HCT116 (cell line): ENCODE measurements at regions not wholly inside any gene's neighbourhood (a gene's known extent, or its start where the extent isn't known, plus 50 kb on each side); places are given as distances from the start of the nearest gene placed in this dataset.
"Not testable (repeated sequence)": the region's sequence is repeated elsewhere in the genome, so short reads cannot be mapped to it uniquely, and the experiment has no call there.

Experiments used
- ATAC-seq: fragments of 200-7000 bp; cut with Tn5 transposase; 2 replicates; pipeline ENCODE4 v1.9.1; 2020; ENCODE audit warnings: mild to moderate bottlenecking, moderate library complexity
- BruUV-seq: library from RNA; stranded (reverse); fragments of 400-500 nt; replicated peaks from 2 replicates; lab custom pipeline; 2021; lab: Mats Ljungman, UMichigan
- CTCF ChIA-PET: fragments of 300-600 bp; sonication (Branson Sonifier 250); formaldehyde crosslinking; loops from one replicate; lab custom pipeline; 2021; ENCODE audit warnings: antibody characterized with exemption; lab: Charles Lee
- POLR2A ChIA-PET: fragments of 300-600, 350-600 bp; sonication (Branson Sonifier 250); formaldehyde crosslinking; loops from one replicate; lab custom pipeline; 2021; ENCODE audit warnings: antibody characterized with exemption; lab: Charles Lee
- RAD21 ChIA-PET, 2 experiments: fragments of 300-600 bp; sonication (Branson Sonifier 250); formaldehyde crosslinking; loops; one replicate each; lab custom pipeline; 2023; ENCODE audit warnings: low total read pairs in 2 of 2; ENCODE audit not compliant: uncharacterized antibody in 2 of 2, unreplicated experiment in 2 of 2, low non-redundant PET in 1 of 2; lab: Charles Lee
- DNase-seq: peaks from one replicate; pipeline ENCODE4 v3.0.0-alpha.2; 2010; ENCODE audit warnings: low read depth, low spot score
- H2AFZ ChIP-seq: fragments of 200-600 bp; shearing (Covaris generic), sonication (generic); 2 replicates; pipeline ENCODE4 v1.6.1; 2017; ENCODE audit warnings: low read depth, mixed run types, mixed read lengths, antibody characterized with exemption, low read length; ENCODE audit not compliant: poor library complexity, severe bottlenecking
- H3K27ac ChIP-seq: 2 replicates; pipeline ENCODE4 v1.5.1; 2012; ENCODE audit warnings: low read depth, low read length
- H3K27me3 ChIP-seq: fragments of 200-600 bp; sonication (generic); 2 replicates; pipeline ENCODE4 v1.6.1; 2016; ENCODE audit warnings: mixed run types, low read length, mixed read lengths; ENCODE audit not compliant: insufficient read depth
- H3K36me3 ChIP-seq, 2 experiments: fragments of 200-500 bp in 1 of 2; fragments of 200-600 bp in 1 of 2; sonication (Bioruptor generic) in 1 of 2; sonication (generic) in 1 of 2; 2 replicates each; pipeline versions ENCODE4 v1.5.1 to v1.6.1; 2014 to 2016; ENCODE audit warnings: low read length in 2 of 2, inconsistent platforms in 1 of 2, mixed read lengths in 1 of 2, mixed run types in 1 of 2; ENCODE audit not compliant: insufficient read depth in 2 of 2, control insufficient read depth in 1 of 2
- H3K4me1 ChIP-seq, 2 experiments: fragments of 200-600 bp in 1 of 2; sonication (generic) in 1 of 2; 2 replicates each; pipeline versions ENCODE4 v1.5.1 to v1.6.1; 2012 to 2017; ENCODE audit warnings: low read length in 2 of 2, inconsistent platforms in 1 of 2, mild to moderate bottlenecking in 1 of 2, mixed read lengths in 1 of 2, mixed run types in 1 of 2, moderate library complexity in 1 of 2; ENCODE audit not compliant: insufficient read depth in 2 of 2, control insufficient read depth in 1 of 2
- H3K4me2 ChIP-seq: fragments of 200-600 bp; sonication (generic); 2 replicates; pipeline ENCODE4 v1.6.1; 2017; ENCODE audit warnings: mixed run types, low read length, mixed read lengths
- H3K4me3 ChIP-seq, 2 experiments: fragments of 200-600 bp in 1 of 2; sonication (generic) in 1 of 2; replicated peaks in 1 of 2; 2 replicates each; pipeline ENCODE4 v1.5.1; 2011 to 2016; ENCODE audit warnings: low read length in 2 of 2, control low read depth in 1 of 2, low read depth in 1 of 2, mild to moderate bottlenecking in 1 of 2, mixed read lengths in 1 of 2, mixed run types in 1 of 2
- H3K79me2 ChIP-seq: fragments of 200-600 bp; sonication (generic); 2 replicates; pipeline ENCODE4 v1.6.1; 2017; ENCODE audit warnings: mild to moderate bottlenecking, mixed run types, low read length, moderate library complexity, mixed read lengths; ENCODE audit not compliant: insufficient read depth
- H3K9ac ChIP-seq: fragments of 200-600 bp; sonication (generic); 2 replicates; pipeline ENCODE4 v1.6.1; 2016; ENCODE audit warnings: low read length, mixed read lengths
- H3K9me2 ChIP-seq: fragments of 200-600 bp; sonication (generic), shearing (Covaris generic); 2 replicates; pipeline ENCODE4 v1.6.1; 2017; ENCODE audit warnings: mixed run types, mild to moderate bottlenecking, moderate library complexity; ENCODE audit not compliant: insufficient read depth
- H3K9me3 ChIP-seq, 2 experiments: fragments of 200-500 bp in 1 of 2; fragments of 200-600 bp in 1 of 2; sonication (Bioruptor generic) in 1 of 2; sonication (generic) in 1 of 2; 2 replicates each; pipeline ENCODE4 v1.6.1; 2014 to 2017; ENCODE audit warnings: low read length in 2 of 2, mixed read lengths in 2 of 2, inconsistent platforms in 1 of 2, low read depth in 1 of 2, mild to moderate bottlenecking in 1 of 2, mixed run types in 1 of 2, moderate library complexity in 1 of 2; ENCODE audit not compliant: control insufficient read depth in 1 of 2, insufficient read depth in 1 of 2
- H4K20me1 ChIP-seq: fragments of 200-600 bp; sonication (generic), shearing (Covaris generic); 2 replicates; pipeline ENCODE4 v1.6.1; 2017; ENCODE audit warnings: mixed run types, mild to moderate bottlenecking, moderate library complexity; ENCODE audit not compliant: insufficient read depth
- ELF1 ChIP-seq: IDR thresholded peaks from 2 replicates; pipeline ENCODE4 v1.6.1; 2012; ENCODE audit warnings: low read depth, borderline replicate concordance
- POLR2AphosphoS5 ChIP-seq: IDR thresholded peaks from 2 replicates; pipeline ENCODE4 v1.6.1; 2011; ENCODE audit warnings: mild to moderate bottlenecking, low read depth, low read length, moderate library complexity
- ZBTB33 ChIP-seq: IDR thresholded peaks from 2 replicates; pipeline ENCODE4 v1.6.1; 2011; ENCODE audit warnings: mild to moderate bottlenecking, low read length, moderate library complexity; ENCODE audit not compliant: insufficient replicate concordance; ENCODE audit errors: extremely low read depth
- ZFX ChIP-seq: fragments of 450-650 bp; IDR thresholded peaks from 2 replicates; pipeline ENCODE4 v1.6.1; 2017
- ZNF274 ChIP-seq: fragments of 200-500 bp; sonication (Bioruptor generic); IDR thresholded peaks from 2 replicates; pipeline ENCODE4 v1.6.1; 2014; ENCODE audit warnings: mild to moderate bottlenecking, low read depth, low read length, inconsistent platforms
- intact Hi-C: fragments of 100-400 bp; cut with micrococcal nuclease; formaldehyde crosslinking; loops from 2 replicates; pipeline ENCODE4 v1.10.0; 2022
- TF ChIP-seq, protein P1 (sequence below), 3 experiments: fragments of 200-600 bp in 1 of 3; sonication (generic) in 1 of 3; IDR thresholded peaks in 2 of 3; conservative IDR thresholded peaks in 1 of 3; 2 replicates each; pipeline ENCODE4 v1.5.1; 2012 to 2017; ENCODE audit warnings: low read depth in 2 of 3, low read length in 2 of 3, antibody characterized with exemption in 1 of 3, borderline replicate concordance in 1 of 3, control low read depth in 1 of 3, mild to moderate bottlenecking in 1 of 3, mixed read lengths in 1 of 3, mixed run types in 1 of 3, moderate library complexity in 1 of 3; ENCODE audit not compliant: insufficient read depth in 1 of 3
- TF ChIP-seq, protein P2 (sequence below): IDR thresholded peaks from 2 replicates; pipeline ENCODE4 v1.6.1; 2012; ENCODE audit warnings: low read depth

DNA sequence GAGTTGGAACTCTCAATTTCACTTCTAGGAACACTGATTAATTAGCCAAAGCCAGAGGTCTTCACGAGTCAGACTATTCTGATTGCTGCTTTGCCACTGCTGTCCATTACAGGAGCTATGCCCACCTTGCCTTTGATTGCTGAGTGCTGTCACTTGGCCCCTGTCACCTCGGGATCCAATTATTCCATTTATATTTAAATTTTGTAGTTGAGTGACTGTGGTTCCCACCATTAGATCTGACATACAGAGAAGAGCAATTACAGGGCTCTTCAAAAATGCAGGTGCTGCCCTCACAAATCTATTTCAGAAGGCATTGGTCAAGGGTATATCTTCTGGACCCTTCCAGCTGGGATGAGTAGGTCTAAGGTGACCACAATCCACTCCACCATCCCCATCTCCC lies 200.8 kb downstream of the GJA1 start:
- DNase-seq, H3K36me3 ChIP-seq, H3K4me3 ChIP-seq, H4K20me1 ChIP-seq, H3K4me2 ChIP-seq, POLR2A ChIA-PET, H3K9me2 ChIP-seq, BruUV-seq, H3K27ac ChIP-seq, H3K4me1 ChIP-seq, H3K9me3 ChIP-seq, H3K27me3 ChIP-seq, H2AFZ ChIP-seq, H3K79me2 ChIP-seq, CTCF ChIA-PET, ATAC-seq, intact Hi-C loops, H3K9ac ChIP-seq, RAD21 ChIA-PET: not testable (repeated sequence)

DNA sequence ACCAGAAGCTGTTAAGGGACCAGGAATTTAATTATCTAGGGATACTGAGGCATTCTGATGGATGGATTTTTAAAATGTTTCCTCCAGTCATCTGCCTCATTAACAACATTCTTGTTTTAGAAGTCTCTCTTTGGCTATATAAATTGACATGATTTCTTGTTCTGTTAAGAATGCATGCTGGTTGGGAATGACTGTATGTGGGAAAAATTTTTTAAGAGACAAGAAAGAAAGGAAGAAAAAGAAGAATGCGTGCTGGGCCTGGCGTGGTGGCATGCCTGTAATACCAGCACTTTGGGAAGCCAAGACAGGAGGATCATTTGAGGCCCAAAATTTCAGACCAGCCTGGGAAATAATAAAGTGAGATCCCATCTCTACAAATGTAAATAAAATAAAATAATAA lies 203.6 kb downstream of the GJA1 start:
- Histone ChIP-seq H3K4me1 (no peaks in the 10 kb centered on the region), H3K27ac (no peak overlapping the region), H4K20me1 (no peaks in the 10 kb centered on the region), H3K9ac (no peak overlapping the region), H3K4me3 (no peak overlapping the region), H3K79me2 (no peaks in the 10 kb centered on the region), H2AFZ (no peak overlapping the region), H3K36me3 (no peaks in the 10 kb centered on the region), H3K4me2 (no peak overlapping the region), H3K9me3 (no peaks in the 10 kb centered on the region), H3K9me2 (no peaks in the 10 kb centered on the region), H3K27me3 (no peaks in the 10 kb centered on the region)
- DNase-seq, result no peak
- TF ChIP-seq ELF1 (no peak), ZBTB33 (no peak), POLR2AphosphoS5 (no peak), ZNF274 (no peak), ZFX (no peak)
- TF ChIP-seq, protein P1, sequence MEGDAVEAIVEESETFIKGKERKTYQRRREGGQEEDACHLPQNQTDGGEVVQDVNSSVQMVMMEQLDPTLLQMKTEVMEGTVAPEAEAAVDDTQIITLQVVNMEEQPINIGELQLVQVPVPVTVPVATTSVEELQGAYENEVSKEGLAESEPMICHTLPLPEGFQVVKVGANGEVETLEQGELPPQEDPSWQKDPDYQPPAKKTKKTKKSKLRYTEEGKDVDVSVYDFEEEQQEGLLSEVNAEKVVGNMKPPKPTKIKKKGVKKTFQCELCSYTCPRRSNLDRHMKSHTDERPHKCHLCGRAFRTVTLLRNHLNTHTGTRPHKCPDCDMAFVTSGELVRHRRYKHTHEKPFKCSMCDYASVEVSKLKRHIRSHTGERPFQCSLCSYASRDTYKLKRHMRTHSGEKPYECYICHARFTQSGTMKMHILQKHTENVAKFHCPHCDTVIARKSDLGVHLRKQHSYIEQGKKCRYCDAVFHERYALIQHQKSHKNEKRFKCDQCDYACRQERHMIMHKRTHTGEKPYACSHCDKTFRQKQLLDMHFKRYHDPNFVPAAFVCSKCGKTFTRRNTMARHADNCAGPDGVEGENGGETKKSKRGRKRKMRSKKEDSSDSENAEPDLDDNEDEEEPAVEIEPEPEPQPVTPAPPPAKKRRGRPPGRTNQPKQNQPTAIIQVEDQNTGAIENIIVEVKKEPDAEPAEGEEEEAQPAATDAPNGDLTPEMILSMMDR (IDR thresholded peaks at IDR 0.05 in 2 of 3, conservative IDR thresholded peaks at IDR 0.05 in 1 of 3; ENCODE audit: borderline replicate concordance in 1 of 3, insufficient read depth in 1 of 3, low read depth in 2 of 3, low read length in 2 of 3), result no peak
- TF ChIP-seq, protein P2, sequence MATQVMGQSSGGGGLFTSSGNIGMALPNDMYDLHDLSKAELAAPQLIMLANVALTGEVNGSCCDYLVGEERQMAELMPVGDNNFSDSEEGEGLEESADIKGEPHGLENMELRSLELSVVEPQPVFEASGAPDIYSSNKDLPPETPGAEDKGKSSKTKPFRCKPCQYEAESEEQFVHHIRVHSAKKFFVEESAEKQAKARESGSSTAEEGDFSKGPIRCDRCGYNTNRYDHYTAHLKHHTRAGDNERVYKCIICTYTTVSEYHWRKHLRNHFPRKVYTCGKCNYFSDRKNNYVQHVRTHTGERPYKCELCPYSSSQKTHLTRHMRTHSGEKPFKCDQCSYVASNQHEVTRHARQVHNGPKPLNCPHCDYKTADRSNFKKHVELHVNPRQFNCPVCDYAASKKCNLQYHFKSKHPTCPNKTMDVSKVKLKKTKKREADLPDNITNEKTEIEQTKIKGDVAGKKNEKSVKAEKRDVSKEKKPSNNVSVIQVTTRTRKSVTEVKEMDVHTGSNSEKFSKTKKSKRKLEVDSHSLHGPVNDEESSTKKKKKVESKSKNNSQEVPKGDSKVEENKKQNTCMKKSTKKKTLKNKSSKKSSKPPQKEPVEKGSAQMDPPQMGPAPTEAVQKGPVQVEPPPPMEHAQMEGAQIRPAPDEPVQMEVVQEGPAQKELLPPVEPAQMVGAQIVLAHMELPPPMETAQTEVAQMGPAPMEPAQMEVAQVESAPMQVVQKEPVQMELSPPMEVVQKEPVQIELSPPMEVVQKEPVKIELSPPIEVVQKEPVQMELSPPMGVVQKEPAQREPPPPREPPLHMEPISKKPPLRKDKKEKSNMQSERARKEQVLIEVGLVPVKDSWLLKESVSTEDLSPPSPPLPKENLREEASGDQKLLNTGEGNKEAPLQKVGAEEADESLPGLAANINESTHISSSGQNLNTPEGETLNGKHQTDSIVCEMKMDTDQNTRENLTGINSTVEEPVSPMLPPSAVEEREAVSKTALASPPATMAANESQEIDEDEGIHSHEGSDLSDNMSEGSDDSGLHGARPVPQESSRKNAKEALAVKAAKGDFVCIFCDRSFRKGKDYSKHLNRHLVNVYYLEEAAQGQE, result no peak
- ChIA-PET RAD21 (no interaction called here), POLR2A (no interaction called here), CTCF (no interaction called here)
- no peak for ATAC-seq
- BruUV-seq, result no TSS peak
- intact Hi-C loops, result no loop called here
